SW480 (cell line): ENCODE measurements at regions not wholly inside any gene's neighbourhood (a gene's known extent, or its start where the extent isn't known, plus 50 kb on each side); places are given as distances from the start of the nearest gene placed in this dataset.
A peak's percentile ranks its signal among the peaks of the same experiment; 100 is the strongest.
"Not testable (repeated sequence)": the region's sequence is repeated elsewhere in the genome, so short reads cannot be mapped to it uniquely, and the experiment has no call there.

Experiments
- DNase-seq: peaks from one replicate; pipeline ENCODE4 v3.0.0-alpha.2; 2016; ENCODE audit warnings: low spot score

DNA sequence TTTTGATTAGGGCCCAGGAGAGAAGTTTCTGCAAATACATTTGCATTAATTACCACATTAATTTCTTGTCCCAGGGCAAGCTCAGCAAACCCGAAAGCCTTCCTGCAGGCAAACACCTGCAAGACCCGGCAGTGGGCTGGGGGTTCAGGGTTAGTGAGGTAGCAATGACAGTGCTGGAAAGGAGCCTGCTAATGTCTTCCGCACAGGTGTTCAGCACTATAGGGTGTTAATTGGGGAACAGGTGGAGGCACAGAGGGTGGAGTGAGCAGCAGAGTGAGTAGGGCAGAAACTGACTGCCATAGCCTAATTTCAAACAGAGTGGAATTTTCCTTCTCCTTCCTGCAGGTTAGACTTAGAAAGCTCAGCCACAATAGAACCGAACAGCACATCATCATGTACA lies 50.9 kb upstream of the UBASH3B start:
- no peak for DNase-seq

DNA sequence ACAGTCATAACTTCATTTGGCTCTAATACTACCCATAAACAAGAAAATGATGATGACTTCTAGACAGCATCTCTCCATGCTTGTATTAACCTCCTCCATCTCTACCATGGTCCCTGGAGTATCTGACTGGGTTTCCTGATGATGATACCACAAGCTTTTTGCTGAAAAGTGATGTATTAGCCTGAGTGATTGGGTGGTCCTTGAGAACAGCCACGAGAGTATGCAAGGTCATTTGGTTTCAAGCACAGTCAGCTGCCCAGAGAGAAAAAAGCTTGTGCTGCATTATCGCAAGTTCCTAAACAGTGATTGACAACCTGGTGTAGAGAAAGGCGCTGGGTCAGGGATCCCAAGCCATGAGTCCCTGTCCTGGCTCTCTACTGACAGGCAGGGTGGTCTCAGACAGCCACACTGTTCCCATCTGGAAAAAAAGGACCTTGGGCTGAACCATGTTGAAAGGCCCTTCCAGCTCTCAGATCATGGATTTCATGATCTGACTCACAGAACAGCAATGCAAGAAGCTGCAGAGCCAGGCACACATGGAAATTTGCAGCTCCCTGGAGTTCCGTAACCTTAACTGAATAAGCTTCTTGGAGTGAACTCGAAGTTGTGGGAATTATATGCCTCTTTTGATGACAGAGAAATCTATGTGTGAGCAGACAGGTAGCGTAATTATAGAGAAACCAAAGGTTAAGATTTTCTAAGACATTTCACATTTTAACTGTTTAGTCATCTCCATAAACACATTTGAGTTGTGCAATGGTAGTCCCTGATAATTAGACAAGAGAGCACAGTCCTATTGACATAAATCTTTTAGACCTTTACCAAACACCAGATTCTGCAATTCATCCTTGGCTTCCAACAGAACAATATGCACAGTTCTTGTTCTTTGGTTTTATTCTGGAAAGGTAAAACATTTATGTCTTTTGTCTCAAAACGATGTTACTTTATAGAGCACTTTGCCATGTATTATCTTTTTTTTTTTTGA lies 54.1 kb upstream of the UBASH3B start:
- no peak for DNase-seq

DNA sequence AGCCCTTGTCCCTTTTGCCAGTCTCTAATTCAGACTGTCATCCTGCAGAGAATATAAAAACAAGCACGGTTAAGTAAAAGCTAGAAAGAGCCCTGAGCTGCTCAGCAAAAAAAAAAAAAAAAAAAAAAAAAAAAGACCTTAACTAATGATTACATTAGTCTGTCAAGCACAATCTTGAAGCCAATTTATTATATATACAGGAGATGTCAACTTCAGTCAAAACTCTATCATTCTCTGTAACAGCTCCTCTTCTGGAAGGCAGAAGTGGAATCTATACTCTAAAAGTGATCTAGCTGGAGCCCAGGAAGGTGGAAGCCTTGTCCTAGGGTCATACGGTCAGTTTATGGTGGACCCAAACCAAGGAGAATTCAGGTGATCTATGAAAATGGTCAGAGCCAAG lies 55.2 kb upstream of the UBASH3B start:
- no peak for DNase-seq

DNA sequence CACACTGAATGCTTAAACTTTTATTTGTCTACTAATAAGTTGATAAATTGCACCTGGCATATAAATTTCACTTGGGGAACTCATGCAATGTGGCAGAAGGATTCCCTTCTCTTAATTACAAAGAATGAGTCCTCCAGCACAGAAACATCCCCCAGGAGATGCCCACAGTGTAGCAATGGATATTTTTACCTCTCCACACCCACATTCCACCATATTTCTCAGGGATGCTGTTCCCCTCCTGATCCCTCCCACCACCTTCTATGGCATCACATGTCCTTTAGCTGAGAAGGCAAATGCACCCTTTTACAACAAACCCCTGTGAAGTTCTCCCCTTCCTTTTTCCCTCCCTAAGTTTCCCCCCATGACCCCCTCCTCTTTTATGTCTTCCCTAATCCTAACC lies 56.1 kb upstream of the UBASH3B start:
- no peak for DNase-seq

DNA sequence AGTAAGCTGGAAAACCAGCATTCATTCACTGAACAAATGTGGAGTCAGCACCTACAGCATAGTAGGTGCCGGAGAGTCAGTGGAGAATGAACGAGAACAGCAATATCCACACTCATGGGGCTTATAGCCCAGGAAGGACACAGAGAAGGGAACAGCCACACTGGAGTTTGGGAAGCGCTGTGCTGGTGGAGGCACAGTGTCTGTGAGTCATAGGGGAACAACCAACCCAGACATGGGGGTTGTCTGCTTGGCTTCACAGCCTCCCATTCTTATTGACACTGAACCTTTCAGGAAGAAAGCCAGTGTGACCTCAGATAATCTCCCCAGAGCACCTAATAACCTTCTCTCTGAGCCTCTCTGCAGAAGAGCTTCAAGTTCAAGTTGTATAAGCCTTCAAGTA lies 56.6 kb upstream of the UBASH3B start:
- no peak for DNase-seq

DNA sequence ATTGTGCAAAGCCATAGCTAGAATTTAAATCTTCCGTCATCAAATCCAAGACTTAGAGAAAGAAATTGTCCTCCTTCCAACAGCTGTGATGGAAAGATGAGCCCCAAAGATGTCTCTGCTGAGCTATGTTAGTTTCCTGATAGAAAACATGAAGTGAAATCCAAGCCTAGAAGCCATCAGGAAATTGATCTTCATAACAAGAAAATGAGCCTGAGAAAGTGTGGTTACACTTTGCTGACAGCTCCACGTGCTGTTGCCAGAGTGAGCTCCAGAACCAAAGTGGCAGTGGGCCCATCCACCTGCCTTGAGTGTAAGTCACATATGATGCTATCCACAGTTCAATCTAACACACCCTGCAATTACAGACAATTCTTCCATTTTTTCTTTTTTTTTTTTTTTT lies 58.0 kb upstream of the UBASH3B start:
- no peak for DNase-seq

DNA sequence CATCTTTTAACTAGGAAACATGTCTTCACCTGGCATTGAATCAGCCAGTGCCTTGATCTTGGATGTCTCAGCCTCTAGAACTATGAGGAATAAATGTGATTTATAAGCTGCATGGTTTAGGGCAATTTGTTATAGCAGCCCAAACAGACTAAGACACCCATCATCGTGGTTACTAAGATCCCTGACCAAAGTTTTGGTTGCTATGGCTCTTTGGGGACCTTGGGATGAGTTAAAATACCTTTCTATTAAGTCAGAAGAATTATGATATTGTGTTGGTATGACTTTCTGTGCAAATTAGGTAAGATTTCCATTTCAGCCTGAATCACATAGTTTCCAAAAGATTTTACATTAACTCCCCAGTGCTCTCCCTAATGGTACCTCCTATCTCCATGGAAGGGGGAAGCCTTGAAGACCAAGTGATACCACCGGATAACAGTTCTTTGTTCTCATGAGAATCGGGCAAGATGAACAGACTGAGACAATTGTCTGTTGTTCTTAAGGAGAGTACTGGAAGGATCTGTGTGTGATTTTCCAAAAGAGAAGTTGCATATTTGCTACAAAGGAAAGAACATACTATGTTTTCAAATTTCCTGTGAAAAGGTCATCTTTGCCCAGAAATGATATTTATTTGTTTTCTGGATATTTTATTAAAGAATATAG lies 60.4 kb upstream of the UBASH3B start:
- no peak for DNase-seq

DNA sequence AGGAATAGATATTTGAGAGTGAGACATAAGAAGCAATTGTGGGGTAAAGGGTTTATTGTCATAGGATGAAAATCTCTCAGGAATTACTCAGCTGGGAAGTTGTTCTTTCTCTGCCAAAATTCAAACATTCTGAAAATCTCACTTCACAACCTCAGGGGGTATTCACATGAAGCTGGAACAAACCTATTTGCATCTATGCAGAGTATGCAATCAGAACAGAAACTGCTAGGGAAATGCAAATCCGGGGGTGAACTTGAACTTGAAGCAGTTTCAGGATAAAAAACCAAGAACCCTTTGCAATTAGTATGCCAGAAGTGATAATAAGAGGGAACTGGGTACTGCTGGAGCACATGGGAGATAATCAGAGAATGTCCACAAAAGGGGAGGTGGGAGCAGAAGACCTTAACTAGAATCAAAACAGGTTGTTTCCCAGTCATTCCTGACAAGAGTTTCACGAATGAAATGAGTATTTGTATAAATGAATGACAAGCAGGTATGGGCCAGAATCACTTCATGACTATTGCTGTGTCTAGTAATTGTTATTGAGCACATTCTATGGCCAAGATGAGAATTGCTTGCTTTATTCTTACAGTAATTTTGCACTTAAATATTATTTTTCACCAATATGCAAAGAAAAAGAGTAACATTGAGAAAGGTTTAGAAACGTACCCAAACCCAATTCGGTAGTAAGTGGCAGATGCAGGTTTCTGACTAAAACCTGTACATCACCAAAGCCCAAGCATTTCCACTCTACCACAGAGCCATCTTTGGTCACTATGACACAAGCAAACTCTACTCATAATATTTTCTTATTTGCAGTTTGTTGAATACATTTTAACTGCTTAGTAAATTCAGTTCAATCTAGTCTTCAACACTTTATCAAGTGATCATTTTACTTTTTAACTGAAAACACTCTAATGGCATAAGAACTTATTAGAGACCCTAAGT lies 61.8 kb upstream of the UBASH3B start:
- DNase-seq, result no peak

DNA sequence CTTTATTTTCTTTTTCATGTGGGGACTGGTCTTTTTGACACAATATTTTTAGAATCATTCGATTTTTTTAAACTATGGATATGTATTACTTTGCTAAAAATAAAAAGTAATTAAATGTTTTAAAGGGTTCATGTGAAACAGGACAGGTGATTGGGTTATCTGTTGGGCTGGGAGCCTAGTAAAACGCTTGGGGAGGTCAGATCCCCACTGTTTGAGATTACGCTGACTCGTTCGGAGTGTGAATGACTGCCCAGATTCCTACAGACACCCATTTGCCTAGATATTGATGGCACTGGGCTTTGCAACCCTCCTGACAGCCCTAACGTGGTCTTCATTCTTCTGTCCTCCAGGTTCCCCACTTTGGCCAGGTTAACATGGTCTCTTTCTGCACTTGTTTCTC lies 62.9 kb upstream of the UBASH3B start:
- no peak for DNase-seq

DNA sequence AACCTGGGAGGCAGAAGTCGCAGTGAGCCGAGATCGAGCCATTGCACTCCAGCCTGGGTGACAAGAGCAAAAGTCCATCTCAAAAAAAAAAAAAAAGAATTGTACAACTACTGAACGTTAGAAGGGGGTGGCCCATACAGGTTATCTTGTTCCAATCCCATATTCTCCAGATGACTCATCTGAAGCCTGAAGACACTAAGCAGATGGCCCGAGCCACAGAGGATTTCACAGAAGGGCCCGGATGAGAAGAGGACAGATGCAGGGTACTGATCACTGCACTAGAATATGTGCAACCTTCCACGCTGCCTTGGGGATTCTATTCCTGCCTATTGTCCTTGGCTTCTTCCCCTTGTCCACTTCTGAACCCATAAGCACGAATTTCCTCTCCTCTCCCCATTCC lies 70.9 kb upstream of the UBASH3B start:
- no peak for DNase-seq

DNA sequence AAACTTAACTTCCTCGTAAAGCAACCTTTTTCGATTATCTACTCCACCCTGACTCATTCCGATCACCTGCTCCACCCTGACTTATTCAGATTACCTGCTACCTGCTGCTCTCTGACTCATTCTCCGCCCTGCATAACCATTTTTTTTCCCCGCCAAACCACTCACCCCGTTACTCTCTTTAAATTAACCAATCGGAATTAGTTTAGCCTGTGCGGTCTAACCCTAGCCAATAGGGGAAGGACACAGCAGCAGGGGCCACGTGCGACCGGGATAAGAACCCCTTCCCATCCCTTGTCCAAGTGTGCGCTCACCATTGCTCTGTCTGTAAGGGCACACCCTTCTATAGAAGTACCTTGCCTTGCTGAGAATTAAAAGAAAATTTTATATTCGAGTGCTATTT lies 75.5 kb upstream of the UBASH3B start:
- DNase-seq, result peak; percentile 87

DNA sequence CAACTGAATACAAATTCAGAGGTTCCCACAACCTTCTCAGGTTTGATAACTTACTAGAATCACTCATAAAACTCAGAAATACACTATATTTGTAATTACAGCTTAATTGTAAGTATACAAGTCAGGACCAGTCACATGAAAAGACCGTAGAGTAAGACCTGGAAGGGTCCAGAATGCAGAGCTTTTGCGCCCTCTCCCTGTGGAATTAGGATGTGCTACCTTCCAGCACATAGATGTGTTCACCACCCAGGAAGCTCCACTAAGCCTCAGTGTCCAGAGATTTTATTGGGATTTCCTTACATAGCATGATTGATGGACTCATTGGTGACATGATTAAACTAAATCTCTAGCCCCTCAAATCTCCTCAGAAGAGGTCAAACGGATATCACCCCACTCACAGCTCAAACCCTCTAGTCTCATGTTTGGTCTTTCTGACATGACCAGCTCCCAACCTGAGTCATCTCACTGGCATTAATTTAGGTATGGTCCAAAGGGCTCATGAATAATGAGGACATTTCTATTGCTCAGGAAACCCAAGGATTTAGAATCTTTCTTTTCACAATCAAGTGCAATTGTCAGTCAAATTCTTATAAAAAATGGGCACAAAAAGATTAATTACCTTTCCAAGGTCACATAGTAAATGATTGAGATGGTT lies 77.2 kb upstream of the UBASH3B start:
- no peak for DNase-seq

DNA sequence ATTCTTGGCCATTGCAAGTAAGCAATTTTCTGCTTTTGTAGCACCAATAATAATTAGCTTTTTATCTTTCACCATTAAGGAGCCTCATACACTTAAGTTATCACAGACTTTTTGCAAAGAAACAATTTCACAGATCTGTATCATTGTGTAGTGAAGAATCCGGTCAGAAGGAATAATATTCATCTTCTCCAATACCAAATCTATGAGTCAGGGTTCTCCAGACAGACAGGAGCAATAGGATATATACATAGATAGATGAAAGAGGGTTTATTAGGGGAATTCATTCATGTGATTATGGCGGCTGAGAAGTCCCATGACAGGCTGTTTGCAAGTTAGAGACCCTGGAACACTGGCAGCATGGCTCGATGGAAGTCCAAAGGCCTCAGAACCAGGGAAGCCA lies 82.9 kb upstream of the UBASH3B start:
- no peak for DNase-seq

DNA sequence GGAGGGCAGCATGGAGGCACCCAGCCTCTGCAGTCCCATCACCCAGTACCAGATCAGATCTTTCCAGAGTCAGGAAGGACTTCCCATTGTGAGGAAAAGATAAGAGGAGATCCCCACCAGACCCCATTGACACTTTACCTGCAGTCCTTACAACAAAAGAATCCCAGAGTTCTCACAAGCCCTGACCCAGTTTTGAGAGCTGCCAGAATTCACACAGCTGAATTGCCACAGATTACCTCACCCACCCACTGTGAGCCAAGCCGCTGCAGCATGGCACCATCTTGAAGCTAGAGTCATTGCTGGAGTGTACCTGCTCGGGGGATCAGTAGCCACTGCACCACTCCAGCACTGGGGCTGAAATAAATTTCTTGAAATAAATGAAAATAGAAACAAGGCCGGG lies 91.8 kb upstream of the UBASH3B start:
- DNase-seq, result no peak

DNA sequence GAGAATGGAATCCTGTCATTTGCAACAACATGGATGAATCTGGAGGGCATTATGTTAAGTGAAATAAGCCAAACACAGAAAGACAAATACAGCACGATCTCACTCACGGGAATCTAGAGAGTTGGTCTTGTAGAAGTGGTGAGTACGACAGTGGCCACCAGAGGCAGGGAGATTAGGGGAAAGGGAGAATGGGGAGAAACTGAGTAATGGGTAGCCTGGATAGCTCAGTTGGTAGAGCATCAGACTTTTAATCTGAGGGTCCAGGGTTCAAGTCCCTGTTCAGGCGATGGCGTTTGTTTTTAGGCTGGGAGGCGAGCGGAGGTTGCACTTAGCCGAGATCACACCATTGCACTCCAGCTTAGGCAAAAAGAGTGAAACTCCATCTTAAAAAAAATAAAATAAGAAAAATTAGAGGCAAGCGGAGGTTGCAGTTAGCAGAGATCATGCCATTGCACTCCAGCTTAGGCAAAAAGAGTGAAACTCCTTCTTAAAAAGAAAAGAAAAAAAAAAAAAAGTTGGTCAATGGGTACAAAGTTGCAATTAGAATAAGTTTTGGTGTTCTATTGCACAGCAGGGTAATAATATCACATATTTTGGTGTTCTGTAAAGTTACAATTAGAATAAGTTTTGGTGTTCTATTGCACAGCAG lies 95.7 kb upstream of the UBASH3B start:
- no peak for DNase-seq

DNA sequence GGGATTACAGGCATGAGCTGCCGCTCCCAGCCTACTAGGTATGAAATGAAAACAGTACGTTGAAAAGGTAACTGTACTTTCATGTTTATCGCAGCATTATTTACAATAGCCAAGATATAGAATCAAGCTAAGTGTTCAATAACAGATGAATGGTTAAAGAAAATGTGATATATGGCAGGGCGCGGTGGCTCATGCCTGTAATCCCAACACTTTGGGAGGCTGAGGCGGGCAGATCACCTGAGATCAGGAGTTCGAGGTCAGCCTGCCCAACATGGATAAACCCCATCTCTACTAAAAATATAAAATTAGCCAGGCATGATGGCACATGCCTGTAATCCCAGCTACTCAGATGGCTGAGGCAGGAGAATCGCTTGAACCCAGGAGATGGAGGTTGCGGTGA lies 96.3 kb upstream of the UBASH3B start:
- DNase-seq, result not testable (repeated sequence)

DNA sequence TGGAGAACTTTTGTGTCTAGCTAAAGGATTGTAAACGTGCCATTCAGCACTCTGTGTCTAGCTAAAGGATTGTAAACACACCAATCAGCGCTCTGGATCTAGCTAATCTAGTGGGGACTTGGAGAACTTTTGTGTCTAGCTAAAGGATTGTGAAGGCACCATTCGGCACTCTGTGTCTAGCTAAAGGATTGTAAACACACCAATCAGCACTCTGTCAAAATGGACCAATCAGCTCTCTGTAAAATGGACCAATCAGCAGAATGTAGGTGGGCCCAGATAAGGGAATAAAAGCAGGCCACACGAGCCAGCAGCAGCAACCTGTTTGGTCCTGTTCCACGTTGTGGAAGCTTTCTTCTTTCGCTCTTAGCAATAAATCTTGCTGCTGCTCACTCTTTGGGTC lies 98.4 kb upstream of the UBASH3B start:
- not testable (repeated sequence) for DNase-seq

DNA sequence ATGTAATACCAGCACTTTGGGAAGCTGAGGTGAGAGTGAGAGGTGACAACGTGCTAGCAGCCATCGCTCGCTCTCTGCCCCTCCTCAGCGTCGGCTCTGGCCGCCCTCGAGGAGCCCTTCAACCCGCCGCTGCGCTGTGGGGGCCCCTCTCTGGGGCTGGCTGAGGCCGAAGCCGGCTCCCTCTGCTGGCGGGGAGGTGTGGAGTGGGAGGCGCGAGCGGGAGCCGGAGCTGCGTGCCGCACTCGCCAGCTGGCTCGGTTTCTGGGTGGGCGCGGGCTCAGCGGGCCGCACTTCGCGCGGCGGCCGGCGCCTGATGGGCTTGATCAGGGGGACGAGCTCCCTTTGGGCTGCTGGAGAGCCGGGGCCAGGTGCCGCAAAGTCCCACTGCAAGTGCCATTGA lies 98.9 kb upstream of the UBASH3B start:
- no peak for DNase-seq

DNA sequence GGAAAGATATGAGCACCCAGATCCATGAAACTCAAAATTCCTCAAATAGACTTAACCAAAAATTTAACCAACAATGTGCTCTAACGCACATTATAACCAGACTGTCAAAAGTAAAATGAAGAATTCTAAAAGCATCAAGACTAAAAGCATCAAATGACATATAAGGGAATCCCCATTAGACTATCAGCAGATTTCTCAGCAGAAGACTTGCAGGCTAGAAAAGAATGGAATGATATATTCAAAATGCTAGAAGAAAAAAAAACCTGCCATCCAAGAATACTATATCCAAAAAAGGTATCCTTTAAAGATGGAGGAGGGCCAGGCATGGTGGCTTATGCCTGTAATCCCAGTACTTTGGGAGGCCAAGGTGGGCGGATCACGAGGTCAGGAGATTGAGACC lies 117.5 kb upstream of the UBASH3B start:
- DNase-seq, result no peak

DNA sequence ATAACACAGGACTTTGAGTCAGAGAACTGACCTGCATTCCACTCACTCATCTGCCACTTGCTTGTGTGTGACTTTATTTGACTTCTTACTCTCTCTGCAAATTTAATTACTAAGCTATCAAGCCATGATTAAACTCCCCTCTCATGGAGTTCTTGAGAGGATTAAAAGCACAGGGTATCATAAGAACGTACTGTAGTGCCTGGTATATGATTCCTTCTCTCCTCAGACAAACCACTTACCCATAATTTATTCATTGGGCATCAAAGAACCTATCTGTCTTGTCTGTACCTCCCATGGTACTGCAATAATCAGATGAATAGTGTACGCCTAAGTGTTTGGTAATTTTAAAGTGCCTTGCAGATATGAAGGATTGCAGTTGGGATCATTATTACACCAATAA lies 130.6 kb upstream of the UBASH3B start:
- no peak for DNase-seq
